IMR-90 (cell line): ENCODE measurements at regions not wholly inside any gene's neighbourhood (a gene's known extent, or its start where the extent isn't known, plus 50 kb on each side); places are given as distances from the start of the nearest gene placed in this dataset.
A peak's percentile ranks its signal among the peaks of the same experiment; 100 is the strongest.

Experiments used
- ATAC-seq: fragments of 200-7000 bp; cut with Tn5 transposase; 2 replicates; pipeline ENCODE4 v1.9.1; 2020; ENCODE audit warnings: low read depth, mild to moderate bottlenecking, moderate library complexity
- BruUV-seq: library from RNA; stranded (reverse); fragments of 400-500 nt; replicated peaks from 2 replicates; lab custom pipeline; 2021; lab: Mats Ljungman, UMichigan
- CTCF ChIA-PET: fragments of 300-600 bp; formaldehyde crosslinking; extraction: SDS; loops from one replicate; lab custom pipeline; 2021; ENCODE audit warnings: antibody characterized with exemption; lab: Yijun Ruan, JAX
- POLR2A ChIA-PET: fragments of 300-600 bp; sonication (Branson Sonifier 250); formaldehyde crosslinking; loops from one replicate; lab custom pipeline; 2022; ENCODE audit warnings: antibody characterized with exemption; ENCODE audit not compliant: unreplicated experiment; lab: Charles Lee
- DNase-seq: peaks from one replicate; pipeline ENCODE4 v3.0.0; 2013
- H2AFZ ChIP-seq: replicated peaks from 2 replicates; pipeline ENCODE3; 2013; ENCODE audit warnings: low read length, mild to moderate bottlenecking; ENCODE audit not compliant: poor library complexity
- H2AK5ac ChIP-seq: 2 replicates; pipeline ENCODE4 v1.6.1; 2013; ENCODE audit warnings: low read depth, low read length, inconsistent platforms
- H2AK9ac ChIP-seq: replicated peaks from 2 replicates; pipeline ENCODE3; 2013; ENCODE audit warnings: mild to moderate bottlenecking, low read depth, low read length, moderate library complexity; ENCODE audit not compliant: poor library complexity
- H2BK120ac ChIP-seq: 2 replicates; pipeline ENCODE4 v1.6.1; 2013; ENCODE audit warnings: low read depth, low read length, inconsistent platforms
- H2BK15ac ChIP-seq: 3 replicates; pipeline ENCODE4 v1.6.1; 2013; ENCODE audit warnings: low read depth, low read length, inconsistent platforms
- H2BK20ac ChIP-seq: 2 replicates; pipeline ENCODE4 v1.6.1; 2013; ENCODE audit warnings: low read depth, mild to moderate bottlenecking, inconsistent platforms, low read length, moderate library complexity
- H2BK5ac ChIP-seq: 2 replicates; pipeline ENCODE4 v1.6.1; 2013; ENCODE audit warnings: mild to moderate bottlenecking, low read depth, low read length, inconsistent platforms; ENCODE audit not compliant: poor library complexity, severe bottlenecking
- H3K14ac ChIP-seq: replicated peaks from 2 replicates; pipeline ENCODE4 v1.6.1; 2013; ENCODE audit warnings: low read depth, low read length, inconsistent platforms
- H3K18ac ChIP-seq: 2 replicates; pipeline ENCODE4 v1.6.1; 2013; ENCODE audit warnings: low read depth, low read length, control low read depth
- H3K23ac ChIP-seq: 2 replicates; pipeline ENCODE4 v1.6.1; 2013; ENCODE audit warnings: low read depth, low read length, inconsistent platforms
- H3K27ac ChIP-seq: 2 replicates; pipeline ENCODE4 v1.5.1; 2013; ENCODE audit warnings: mild to moderate bottlenecking, control low read depth, low read length; ENCODE audit not compliant: insufficient read depth
- H3K27me3 ChIP-seq: 2 replicates; pipeline ENCODE4 v1.6.1; 2013; ENCODE audit warnings: low read length; ENCODE audit not compliant: control insufficient read depth, insufficient read depth
- H3K36me3 ChIP-seq: 2 replicates; pipeline ENCODE4 v1.6.1; 2013; ENCODE audit warnings: low read length, mixed read lengths; ENCODE audit not compliant: control insufficient read depth, insufficient read depth
- H3K4ac ChIP-seq: 2 replicates; pipeline ENCODE4 v1.6.1; 2013; ENCODE audit warnings: low read depth, low read length, inconsistent platforms
- H3K4me1 ChIP-seq: 2 replicates; pipeline ENCODE4 v1.6.1; 2013; ENCODE audit warnings: low read length, mixed read lengths; ENCODE audit not compliant: control insufficient read depth, insufficient read depth
- H3K4me2 ChIP-seq: 2 replicates; pipeline ENCODE4 v1.6.1; 2013; ENCODE audit warnings: low read depth, mild to moderate bottlenecking, control low read depth, low read length, moderate library complexity
- H3K4me3 ChIP-seq: 2 replicates; pipeline ENCODE4 v1.5.1; 2013; ENCODE audit warnings: low read depth, mild to moderate bottlenecking, control low read depth, low read length, moderate library complexity; ENCODE audit not compliant: insufficient read depth
- H3K56ac ChIP-seq: 2 replicates; pipeline ENCODE4 v1.6.1; 2013; ENCODE audit warnings: low read length, inconsistent platforms; ENCODE audit not compliant: insufficient read depth; ENCODE audit errors: extremely low read depth
- H3K79me1 ChIP-seq, 2 experiments: 2 replicates each; pipeline ENCODE4 v1.6.1; 2013; ENCODE audit warnings: low read length in 2 of 2, inconsistent platforms in 1 of 2, low read depth in 1 of 2
- H3K9ac ChIP-seq: 2 replicates; pipeline ENCODE4 v1.6.1; 2013; ENCODE audit warnings: low read depth, low read length, control low read depth
- H3K9me1 ChIP-seq: 2 replicates; pipeline ENCODE4 v1.6.1; 2013; ENCODE audit warnings: low read length, inconsistent platforms; ENCODE audit not compliant: insufficient read depth
- H3K9me3 ChIP-seq: 2 replicates; pipeline ENCODE4 v1.6.1; 2013; ENCODE audit warnings: low read length; ENCODE audit not compliant: control insufficient read depth, insufficient read depth
- H4K20me1 ChIP-seq: 2 replicates; pipeline ENCODE4 v1.6.1; 2013; ENCODE audit warnings: low read length, inconsistent platforms; ENCODE audit not compliant: insufficient read depth
- H4K5ac ChIP-seq: 2 replicates; pipeline ENCODE4 v1.6.1; 2013; ENCODE audit warnings: mild to moderate bottlenecking, low read depth, low read length, control low read depth
- H4K8ac ChIP-seq, 2 experiments: 2 replicates each; pipeline ENCODE4 v1.6.1; 2013; ENCODE audit warnings: low read depth in 2 of 2, low read length in 2 of 2, control low read depth in 1 of 2, inconsistent platforms in 1 of 2
- H4K91ac ChIP-seq: 2 replicates; pipeline ENCODE4 v1.6.1; 2013; ENCODE audit warnings: low read depth, low read length, inconsistent platforms; ENCODE audit not compliant: insufficient read depth
- BHLHE40 ChIP-seq: fragments of 150-350 bp; IDR thresholded peaks from 2 replicates; pipeline ENCODE4 v1.6.1; 2016; ENCODE audit warnings: mild to moderate bottlenecking, low read depth, low read length
- CEBPB ChIP-seq: IDR thresholded peaks from 2 replicates; pipeline ENCODE4 v1.6.1; 2012; ENCODE audit warnings: low read depth, low read length, improper control_type of control experiment
- CHD1 ChIP-seq: IDR thresholded peaks from 2 replicates; pipeline ENCODE4 v1.6.1; 2012; ENCODE audit warnings: low read depth, low read length, improper control_type of control experiment
- CTCF ChIP-seq: conservative IDR thresholded peaks from 2 replicates; pipeline ENCODE4 v1.5.1; 2012; ENCODE audit warnings: mild to moderate bottlenecking, low read depth, low read length, improper control_type of control experiment
- ELK1 ChIP-seq: fragments of 150-350 bp; IDR thresholded peaks from 2 replicates; pipeline ENCODE4 v1.6.1; 2016; ENCODE audit warnings: low read depth, mild to moderate bottlenecking, low read length, moderate library complexity, borderline replicate concordance
- FOS ChIP-seq: fragments of 150-350 bp; IDR thresholded peaks from 2 replicates; pipeline ENCODE4 v1.6.1; 2016; ENCODE audit warnings: low read depth, low read length
- MAFK ChIP-seq: IDR thresholded peaks from 2 replicates; pipeline ENCODE4 v1.6.1; 2012; ENCODE audit warnings: low read depth, low read length, improper control_type of control experiment
- MAZ ChIP-seq: IDR thresholded peaks from 2 replicates; pipeline ENCODE4 v1.6.1; 2012; ENCODE audit warnings: low read depth, mild to moderate bottlenecking, low read length, improper control_type of control experiment, moderate library complexity, borderline replicate concordance
- MXI1 ChIP-seq: IDR thresholded peaks from 2 replicates; pipeline ENCODE4 v1.6.1; 2012; ENCODE audit warnings: low read depth, mild to moderate bottlenecking, low read length, moderate library complexity, borderline replicate concordance
- NFE2L2 ChIP-seq: fragments of 150-350 bp; IDR thresholded peaks from 2 replicates; pipeline ENCODE4 v1.6.1; 2016; ENCODE audit warnings: low read depth, mild to moderate bottlenecking, low read length
- RAD21 ChIP-seq: IDR thresholded peaks from 2 replicates; pipeline ENCODE4 v1.6.1; 2012; ENCODE audit warnings: low read length, improper control_type of control experiment
- RCOR1 ChIP-seq: IDR thresholded peaks from 2 replicates; pipeline ENCODE4 v1.6.1; 2012; ENCODE audit warnings: mild to moderate bottlenecking, low read length, improper control_type of control experiment; ENCODE audit not compliant: insufficient replicate concordance
- RFX5 ChIP-seq: IDR thresholded peaks from 2 replicates; pipeline ENCODE4 v1.8.0; 2012; ENCODE audit warnings: low read depth, mild to moderate bottlenecking, low read length, moderate library complexity
- SMC3 ChIP-seq: fragments of 150-350 bp; IDR thresholded peaks from 2 replicates; pipeline ENCODE4 v1.6.1; 2016; ENCODE audit warnings: low read depth, mild to moderate bottlenecking, antibody characterized with exemption, low read length, moderate library complexity
- USF2 ChIP-seq: fragments of 150-350 bp; IDR thresholded peaks from 2 replicates; pipeline ENCODE4 v1.6.1; 2017; ENCODE audit warnings: mild to moderate bottlenecking, antibody characterized with exemption, low read length, low read depth
- WGBS, 2 experiments: methylation state at CpG; one replicate each; pipeline versions ENCODE4 v1.1.5 to v1.1.7; 2013; ENCODE audit warnings: missing lambda C conversion rate in 2 of 2; ENCODE audit not compliant: insufficient read length in 1 of 2; ENCODE audit errors: extremely low coverage in 2 of 2; 5-methylcytosine and 5-hydroxymethylcytosine counted together
- dilution Hi-C: fragments of 300-500 bp; cut with HindIII; formaldehyde crosslinking; loops from one replicate; pipeline ENCODE4 v1.14.3; 2018; ENCODE audit warnings: low sequenced_read_pairs; ENCODE audit not compliant: unreplicated experiment
- in situ Hi-C: fragments of 300-500 bp; cut with MboI; formaldehyde crosslinking; loops from 3 replicates; pipeline ENCODE4 v1.14.3; 2019; ENCODE audit warnings: low sequenced_read_pairs, inconsistent platforms, mixed read lengths
- intact Hi-C: fragments of 100-400 bp; cut with micrococcal nuclease; formaldehyde crosslinking; loops from 2 replicates; pipeline ENCODE4 v1.10.0; 2022

GRCh38 chr7:41581041-41581440, 121.8 kb downstream of the INHBA start:
- Histone ChIP-seq H3K36me3 (no peaks in the 10 kb centered on the region), H3K9me3 (no peaks in the 10 kb centered on the region), H2AK5ac (peak overlapping the region; percentile 97), H3K4me1 (peaks cover 12% of the 10 kb centered on the region; the same call in 1 of the 2 replicates), H3K79me1 (peaks cover 0 to 25% of the 10 kb centered on the region in 2 experiments; a peak in 2 of 4 replicates), H3K23ac (peak overlapping the region; percentile 66; the same call in 1 of the 2 replicates), H3K14ac (peak overlapping the region; percentile 89), H2BK20ac (peak overlapping the region; percentile 89), H3K18ac (peak overlapping the region; percentile 48; the same call in 1 of the 2 replicates), H3K56ac (no peak overlapping the region), H2BK15ac (peak overlapping the region; percentile 96; the same call in 2 of the 3 replicates), H3K9me1 (peaks cover 18% of the 10 kb centered on the region), H2AK9ac (no peak overlapping the region), H4K5ac (peak overlapping the region; percentile 32; the same call in 1 of the 2 replicates), H4K8ac (peak overlapping the region in 1 of 2 experiments; percentile 53; a peak in 2 of 4 replicates), H2BK5ac (peak overlapping the region; percentile 68), H3K9ac (no peak overlapping the region), H3K27ac (no peak overlapping the region), H4K20me1 (no peaks in the 10 kb centered on the region), H4K91ac (peak overlapping the region; percentile 77; the same call in 1 of the 2 replicates), H3K4me3 (no peak overlapping the region), H3K4me2 (no peak overlapping the region), H2AFZ (no peak overlapping the region), H3K27me3 (no peaks in the 10 kb centered on the region), H2BK120ac (peak overlapping the region; percentile 91), H3K4ac (peak overlapping the region; percentile 92)
- WGBS, 2 experiments = no CpG with 5 or more reads among the region's 1 CpG
- intact Hi-C loops (no loop called here), in situ Hi-C loops (no loop called here), dilution Hi-C loops (no loop called here)
- CTCF ChIA-PET = no interaction called here
- no TSS peak for BruUV-seq
- no peak for TF ChIP-seq CEBPB
- TF ChIP-seq BHLHE40 = no peak
- TF ChIP-seq MXI1 = no peak
- no peak for TF ChIP-seq ELK1
- no peak for TF ChIP-seq RCOR1
- no peak for TF ChIP-seq NFE2L2
- no peak for TF ChIP-seq MAFK
- TF ChIP-seq CHD1 = no peak
- TF ChIP-seq SMC3 = no peak
- no peak for TF ChIP-seq USF2
- no peak for TF ChIP-seq RFX5
- TF ChIP-seq CTCF = no peak
- no peak for TF ChIP-seq MAZ
- no peak for TF ChIP-seq RAD21
- TF ChIP-seq FOS = no peak
- no peak for ATAC-seq
- DNase-seq = no peak
- POLR2A ChIA-PET = no interaction called here
